GM10266 (cell line): ENCODE measurements at regions not wholly inside any gene's neighbourhood (a gene's known extent, or its start where the extent isn't known, plus 50 kb on each side); places are given as distances from the start of the nearest gene placed in this dataset.
A peak's percentile ranks its signal among the peaks of the same experiment; 100 is the strongest.

Experiments
- DNase-seq: peaks from one replicate; pipeline ENCODE4 v3.0.0; 2012; ENCODE audit errors: extremely low spot score
- TF ChIP-seq, protein P1 (sequence below): IDR thresholded peaks from 2 replicates; pipeline ENCODE4 v1.5.1; 2012; ENCODE audit warnings: mild to moderate bottlenecking, low read depth; ENCODE audit not compliant: control insufficient read depth, insufficient read depth; ENCODE audit errors: missing control alignments

DNA sequence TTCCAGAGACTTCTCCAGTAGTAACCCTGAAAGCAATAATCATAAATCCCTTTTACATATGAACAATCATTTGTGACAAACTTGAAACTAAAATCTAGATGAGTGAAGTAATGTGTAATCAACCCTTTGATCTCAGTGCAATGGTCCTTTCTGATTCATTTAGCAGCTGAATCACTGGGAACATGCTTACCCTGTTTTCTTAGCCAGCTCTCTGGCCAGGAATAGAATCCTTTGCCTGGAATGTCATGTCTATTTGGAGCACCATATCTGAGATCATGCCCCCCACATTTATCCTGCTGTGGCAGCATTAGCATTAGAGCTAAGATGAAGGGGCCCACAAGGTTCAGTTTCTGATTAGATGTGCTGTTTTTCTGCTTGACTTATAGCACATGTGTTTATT, 309.8 kb downstream of the OXSM start:
- TF ChIP-seq, protein P1, sequence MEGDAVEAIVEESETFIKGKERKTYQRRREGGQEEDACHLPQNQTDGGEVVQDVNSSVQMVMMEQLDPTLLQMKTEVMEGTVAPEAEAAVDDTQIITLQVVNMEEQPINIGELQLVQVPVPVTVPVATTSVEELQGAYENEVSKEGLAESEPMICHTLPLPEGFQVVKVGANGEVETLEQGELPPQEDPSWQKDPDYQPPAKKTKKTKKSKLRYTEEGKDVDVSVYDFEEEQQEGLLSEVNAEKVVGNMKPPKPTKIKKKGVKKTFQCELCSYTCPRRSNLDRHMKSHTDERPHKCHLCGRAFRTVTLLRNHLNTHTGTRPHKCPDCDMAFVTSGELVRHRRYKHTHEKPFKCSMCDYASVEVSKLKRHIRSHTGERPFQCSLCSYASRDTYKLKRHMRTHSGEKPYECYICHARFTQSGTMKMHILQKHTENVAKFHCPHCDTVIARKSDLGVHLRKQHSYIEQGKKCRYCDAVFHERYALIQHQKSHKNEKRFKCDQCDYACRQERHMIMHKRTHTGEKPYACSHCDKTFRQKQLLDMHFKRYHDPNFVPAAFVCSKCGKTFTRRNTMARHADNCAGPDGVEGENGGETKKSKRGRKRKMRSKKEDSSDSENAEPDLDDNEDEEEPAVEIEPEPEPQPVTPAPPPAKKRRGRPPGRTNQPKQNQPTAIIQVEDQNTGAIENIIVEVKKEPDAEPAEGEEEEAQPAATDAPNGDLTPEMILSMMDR: no peak
- no peak for DNase-seq

DNA sequence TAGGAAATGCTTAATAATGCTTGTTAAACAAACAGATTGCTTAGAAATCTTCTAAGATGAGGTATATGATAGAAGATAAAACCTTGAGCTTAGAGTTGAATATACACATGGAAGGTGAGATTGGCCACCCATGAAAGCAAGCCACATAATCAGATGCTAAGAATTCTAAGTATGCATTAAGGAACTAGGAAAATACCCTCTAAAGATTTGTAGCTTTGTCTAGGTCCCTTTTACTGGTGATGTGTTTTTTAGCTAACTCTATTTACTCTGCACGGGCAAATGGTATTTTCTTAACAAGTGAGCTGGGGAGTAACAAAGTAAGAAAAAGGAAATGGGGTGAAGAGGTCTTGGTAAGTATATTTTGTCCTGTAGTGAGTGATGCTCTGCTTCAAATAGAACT, 310.3 kb downstream of the OXSM start:
- TF ChIP-seq, protein P1: no peak
- DNase-seq: no peak

DNA sequence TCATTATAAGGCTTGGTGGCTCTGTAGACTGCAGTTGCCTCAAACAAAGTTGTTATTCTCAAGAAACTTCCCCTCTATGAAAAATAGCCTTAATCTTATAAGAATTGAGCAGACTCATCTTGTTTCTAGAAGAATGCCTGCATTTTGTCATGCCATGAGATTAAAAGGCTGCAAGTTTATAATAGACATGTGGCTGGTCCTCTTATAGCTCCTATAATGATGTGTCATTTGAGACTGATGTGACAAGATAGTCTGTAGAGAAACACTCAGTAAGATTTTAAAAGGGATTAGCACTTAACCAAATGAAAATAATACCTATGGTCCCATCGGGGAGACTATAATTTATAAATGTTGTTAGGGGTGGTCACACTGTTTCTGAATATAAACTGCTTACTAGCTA, 312.5 kb downstream of the OXSM start:
- no peak for DNase-seq
- TF ChIP-seq, protein P1: no peak

DNA sequence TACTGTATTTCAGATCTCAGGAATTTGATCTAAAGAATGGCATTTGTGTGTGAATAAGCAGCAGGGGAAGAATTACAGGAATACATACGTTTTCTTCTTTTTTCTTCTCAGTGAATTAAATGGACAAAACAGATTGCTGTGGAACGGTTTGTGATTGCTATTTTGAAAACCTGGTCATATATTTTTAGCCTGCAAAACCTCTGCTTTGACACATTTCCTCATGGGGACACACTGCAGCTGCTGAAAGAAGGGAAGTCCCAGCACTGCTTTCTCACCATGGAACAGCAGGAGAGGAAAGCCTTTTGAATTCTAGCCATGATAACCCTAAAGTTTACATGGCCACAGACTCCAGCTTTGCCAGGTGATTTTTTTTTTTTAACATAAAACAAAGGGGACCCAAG, 315.0 kb downstream of the OXSM start:
- DNase-seq: peak; percentile 7
- TF ChIP-seq, protein P1: no peak

DNA sequence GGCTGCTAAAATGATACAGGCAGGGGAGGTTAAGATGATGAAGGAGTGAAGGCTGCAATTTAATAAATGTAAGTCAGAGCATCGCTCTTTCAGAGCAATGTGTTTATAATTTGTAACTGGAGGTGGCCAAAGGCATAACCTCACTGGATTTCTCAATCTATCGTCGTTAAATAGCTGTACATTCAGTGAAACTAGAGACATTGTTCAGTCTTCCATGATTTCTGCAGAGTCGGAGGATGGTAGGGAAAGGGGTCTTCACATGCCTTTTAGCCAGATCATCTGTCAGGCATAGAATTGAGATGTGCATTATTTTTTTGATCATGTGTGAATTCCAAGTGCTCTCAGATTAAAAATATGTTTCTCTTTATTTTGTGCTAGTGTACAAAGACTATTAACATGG, 315.4 kb downstream of the OXSM start:
- no peak for DNase-seq
- TF ChIP-seq, protein P1: no peak

DNA sequence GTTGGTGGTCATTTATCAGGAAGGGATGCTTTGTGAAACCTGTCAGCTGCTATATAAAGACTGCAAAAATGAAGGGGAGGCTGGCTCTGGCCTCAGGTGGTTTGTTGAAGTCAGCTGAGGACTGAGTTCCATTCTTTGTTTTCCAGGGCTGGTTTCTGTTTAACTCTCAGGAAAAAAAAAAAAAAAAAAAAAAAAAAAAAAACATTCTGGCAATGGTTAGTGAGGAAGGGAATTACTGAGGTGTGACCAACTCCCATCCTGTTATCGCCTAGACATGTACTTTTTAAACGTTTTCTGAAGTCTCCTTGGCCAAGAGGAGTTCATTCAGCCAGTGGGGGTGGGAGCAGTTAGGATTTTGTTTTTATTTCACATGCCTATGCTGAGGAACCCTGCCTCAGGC, 316.3 kb downstream of the OXSM start:
- no peak for DNase-seq
- TF ChIP-seq, protein P1: no peak

DNA sequence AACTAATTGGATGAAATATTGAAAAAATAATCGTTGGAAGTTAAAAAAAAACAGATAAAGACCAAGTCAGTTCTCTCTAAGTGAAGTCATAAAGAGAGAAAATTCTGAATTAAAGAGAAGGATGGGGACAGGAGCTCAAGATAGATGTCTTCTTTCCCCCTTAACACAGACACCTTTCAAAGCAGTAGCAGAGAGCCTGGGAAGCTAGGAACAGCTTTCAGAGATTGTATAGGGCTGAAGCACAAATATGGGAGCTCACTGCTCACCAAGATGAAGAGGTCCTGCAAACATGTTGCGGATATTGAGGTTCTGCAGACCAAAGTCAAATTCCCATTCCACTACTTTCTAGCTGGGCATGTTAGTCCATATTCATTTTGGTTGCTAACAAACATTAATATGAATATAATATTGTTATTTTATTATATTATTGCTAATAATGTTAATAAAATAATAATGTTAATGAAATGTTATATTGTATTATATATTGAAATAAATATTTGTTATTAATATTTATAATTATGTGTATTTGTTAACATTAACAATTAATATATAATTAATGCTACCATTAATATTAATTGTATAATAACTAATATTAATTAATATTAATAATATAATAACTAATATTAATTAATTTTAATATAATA, 319.1 kb downstream of the OXSM start:
- TF ChIP-seq, protein P1: no peak
- DNase-seq: no peak
